GM19239 (cell line): ENCODE measurements at regions not wholly inside any gene's neighbourhood (a gene's known extent, or its start where the extent isn't known, plus 50 kb on each side); places are given as distances from the start of the nearest gene placed in this dataset.

Experiments used
- DNase-seq: peaks from one replicate; pipeline ENCODE4 v3.0.0; 2011; ENCODE audit warnings: low spot score; ENCODE audit not compliant: insufficient read length
- FAIRE-seq: peaks from 2 replicates; lab custom pipeline; 2011; peaks lifted over from hg19 to GRCh38; lab: Jason Lieb, UNC

GRCh38 chr4:160127211-160127610, 1024.3 kb downstream of the RAPGEF2 start:
- no peak for DNase-seq
- no peak for FAIRE-seq

- DNase-seq, result no peak
- FAIRE-seq, result no peak
Measured at GRCh38 chr4:160129439-160129838, 1026.6 kb downstream of the RAPGEF2 start.

- no peak for FAIRE-seq
- DNase-seq, result no peak
Measured at GRCh38 chr4:160136021-160136420, 1033.1 kb downstream of the RAPGEF2 start.

GRCh38 chr4:160141206-160141605, 1038.3 kb downstream of the RAPGEF2 start:
- FAIRE-seq, result no peak

GRCh38 chr4:160142579-160142978, 1039.7 kb downstream of the RAPGEF2 start:
- FAIRE-seq (peak; percentile 70), DNase-seq (no peak)

More at GRCh38 chr4:160141206-160141605, 1038.3 kb downstream of the RAPGEF2 start:
- DNase-seq, result no peak

- FAIRE-seq, result no peak
- no peak for DNase-seq
Measured at GRCh38 chr4:160143574-160143973, 1040.7 kb downstream of the RAPGEF2 start.

GRCh38 chr4:160159457-160159856, 1056.6 kb downstream of the RAPGEF2 start:
- no peak for DNase-seq
- no peak for FAIRE-seq

- FAIRE-seq (no peak), DNase-seq (no peak)
Measured at GRCh38 chr4:160161026-160161425, 1058.1 kb downstream of the RAPGEF2 start.

- no peak for FAIRE-seq
- DNase-seq, result no peak
Measured at GRCh38 chr4:160175064-160175643, 1072.3 kb downstream of the RAPGEF2 start.

GRCh38 chr4:160180211-160180610, 1077.3 kb downstream of the RAPGEF2 start:
- no peak for FAIRE-seq

GRCh38 chr4:160182727-160183126, 1079.8 kb downstream of the RAPGEF2 start:
- DNase-seq (no peak), FAIRE-seq (no peak)

More at GRCh38 chr4:160180211-160180610, 1077.3 kb downstream of the RAPGEF2 start:
- no peak for DNase-seq

- DNase-seq, result no peak
- FAIRE-seq, result no peak
Measured at GRCh38 chr4:160184884-160185283, 1082.0 kb downstream of the RAPGEF2 start.

- no peak for DNase-seq
- no peak for FAIRE-seq
Measured at GRCh38 chr4:160193787-160194186, 1090.9 kb downstream of the RAPGEF2 start.

GRCh38 chr4:160194716-160195115, 1091.8 kb downstream of the RAPGEF2 start:
- FAIRE-seq (no peak), DNase-seq (no peak)

GRCh38 chr4:160202802-160203201, 1099.9 kb downstream of the RAPGEF2 start:
- no peak for FAIRE-seq
- DNase-seq, result no peak

- no peak for DNase-seq
Measured at GRCh38 chr4:160212078-160212477, 1109.2 kb downstream of the RAPGEF2 start.

GRCh38 chr4:160213366-160213765, 1110.5 kb downstream of the RAPGEF2 start:
- no peak for DNase-seq
- no peak for FAIRE-seq

More at GRCh38 chr4:160212078-160212477, 1109.2 kb downstream of the RAPGEF2 start:
- FAIRE-seq, result no peak

- FAIRE-seq, result no peak
- DNase-seq, result no peak
Measured at GRCh38 chr4:160217352-160217751, 1114.5 kb downstream of the RAPGEF2 start.

- FAIRE-seq, result no peak
- no peak for DNase-seq
Measured at GRCh38 chr4:160224049-160224448, 1121.2 kb downstream of the RAPGEF2 start.

- no peak for FAIRE-seq
- no peak for DNase-seq
Measured at GRCh38 chr4:160233141-160233540, 1130.3 kb downstream of the RAPGEF2 start.

GRCh38 chr4:160235285-160235684, 1132.4 kb downstream of the RAPGEF2 start:
- DNase-seq, result no peak
- no peak for FAIRE-seq

- DNase-seq (no peak), FAIRE-seq (no peak)
Measured at GRCh38 chr4:160235771-160236170, 1132.9 kb downstream of the RAPGEF2 start.
